ENCODE measurements at regions not wholly inside any gene's neighbourhood (a gene's known extent, or its start where the extent isn't known, plus 50 kb on each side); places are given as distances from the start of the nearest gene placed in this dataset.
"Not testable (repeated sequence)": the region's sequence is repeated elsewhere in the genome, so short reads cannot be mapped to it uniquely, and the experiment has no call there.

DNA sequence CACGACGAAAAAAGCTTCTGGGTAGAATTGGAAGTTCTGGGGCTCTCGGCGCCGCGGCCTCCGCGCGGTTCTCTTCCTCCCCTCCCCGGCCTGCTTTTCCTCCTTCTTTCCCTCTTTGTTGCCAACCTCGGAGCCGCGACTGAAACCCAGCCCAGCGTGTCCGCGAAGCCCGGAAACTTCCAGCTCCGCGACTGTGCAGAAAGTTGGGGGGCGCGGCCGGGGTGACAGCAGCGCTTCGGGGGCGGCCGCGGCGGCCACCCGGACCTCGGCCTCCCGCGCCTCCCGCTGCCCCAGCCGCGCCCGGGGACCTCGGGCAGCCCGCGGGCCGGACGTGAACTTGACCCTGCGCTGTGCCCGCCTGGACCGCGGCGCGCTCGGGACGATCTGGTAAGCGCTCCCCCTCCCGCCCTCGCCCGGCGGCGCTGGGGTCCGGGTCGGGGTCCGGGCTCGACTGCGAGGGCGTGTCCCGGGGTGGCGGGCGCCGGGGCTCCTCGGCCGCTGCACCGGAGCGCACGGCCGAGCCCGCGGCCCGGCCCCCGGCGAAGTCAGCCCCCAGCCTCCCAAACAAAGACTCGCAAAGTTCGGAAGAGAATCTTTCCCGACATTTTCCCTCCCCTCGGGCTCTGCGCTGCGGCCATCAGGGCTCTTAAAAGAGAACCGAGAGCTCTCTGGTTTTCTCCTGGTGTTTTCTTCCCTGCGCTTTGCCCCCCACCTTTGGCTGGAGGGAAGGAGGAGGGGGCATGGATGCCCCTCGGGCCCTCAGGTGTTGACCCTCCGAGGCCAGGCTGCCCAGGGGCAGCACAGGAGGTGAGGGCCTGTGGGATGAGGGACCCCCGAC lies 67.9 kb upstream of the WNT7B start:
- DNase-seq (ENCODE audit: extremely low spot score): no peak
- ChIA-PET CTCF (interaction anchor here (1.7 to 2.1 kb wide), 2 partner anchors 27 to 39 kb away, joined by 4 to 5 read pairs; no protein-coding TSS in a partner anchor), POLR2A (no interaction called here)
- TF ChIP-seq, protein P1, sequence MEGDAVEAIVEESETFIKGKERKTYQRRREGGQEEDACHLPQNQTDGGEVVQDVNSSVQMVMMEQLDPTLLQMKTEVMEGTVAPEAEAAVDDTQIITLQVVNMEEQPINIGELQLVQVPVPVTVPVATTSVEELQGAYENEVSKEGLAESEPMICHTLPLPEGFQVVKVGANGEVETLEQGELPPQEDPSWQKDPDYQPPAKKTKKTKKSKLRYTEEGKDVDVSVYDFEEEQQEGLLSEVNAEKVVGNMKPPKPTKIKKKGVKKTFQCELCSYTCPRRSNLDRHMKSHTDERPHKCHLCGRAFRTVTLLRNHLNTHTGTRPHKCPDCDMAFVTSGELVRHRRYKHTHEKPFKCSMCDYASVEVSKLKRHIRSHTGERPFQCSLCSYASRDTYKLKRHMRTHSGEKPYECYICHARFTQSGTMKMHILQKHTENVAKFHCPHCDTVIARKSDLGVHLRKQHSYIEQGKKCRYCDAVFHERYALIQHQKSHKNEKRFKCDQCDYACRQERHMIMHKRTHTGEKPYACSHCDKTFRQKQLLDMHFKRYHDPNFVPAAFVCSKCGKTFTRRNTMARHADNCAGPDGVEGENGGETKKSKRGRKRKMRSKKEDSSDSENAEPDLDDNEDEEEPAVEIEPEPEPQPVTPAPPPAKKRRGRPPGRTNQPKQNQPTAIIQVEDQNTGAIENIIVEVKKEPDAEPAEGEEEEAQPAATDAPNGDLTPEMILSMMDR (IDR thresholded peaks at IDR 0.05; ENCODE audit: control extremely low read depth, extremely low read depth, low read depth, missing control alignments): no peak

DNA sequence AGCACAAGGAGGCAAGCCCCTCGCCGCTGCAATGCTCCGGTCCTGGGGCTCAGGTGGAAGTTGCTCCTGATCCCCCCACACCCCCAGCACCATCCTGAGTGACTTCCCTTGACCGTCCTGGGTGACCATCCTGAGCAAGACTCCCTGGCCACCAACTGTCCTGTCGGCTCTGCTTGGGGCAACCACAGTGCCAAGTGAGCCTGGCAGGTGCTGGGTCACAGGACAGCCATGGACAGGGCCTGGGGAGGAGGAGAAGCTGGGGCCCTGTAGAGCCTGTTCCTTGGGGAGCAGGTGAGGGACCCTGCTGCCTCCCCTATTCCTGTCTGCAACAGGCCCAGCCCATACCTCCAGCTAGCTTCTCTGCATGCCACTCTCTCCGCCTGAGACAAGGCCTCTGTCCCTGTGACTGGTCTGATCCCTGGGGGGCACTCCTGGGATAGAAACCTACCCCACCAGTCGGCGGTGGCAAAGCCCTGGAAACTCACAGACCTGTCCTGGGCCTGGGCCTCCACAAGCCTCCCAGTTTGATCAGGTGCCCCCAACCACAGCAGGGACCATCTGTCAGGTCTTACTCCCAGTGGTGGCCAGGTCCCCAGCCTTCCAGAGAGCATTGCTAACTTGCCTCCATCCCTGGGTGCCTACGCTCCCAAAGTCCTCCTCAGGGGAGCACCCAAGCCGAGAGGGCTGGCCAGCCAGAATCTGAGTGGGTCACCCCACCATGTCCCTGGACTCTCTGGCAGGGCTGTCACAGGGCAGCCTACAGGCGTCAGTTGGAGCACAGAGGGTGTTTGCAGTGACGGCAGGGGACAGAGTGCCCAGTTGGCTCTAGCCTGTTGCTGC lies 68.7 kb upstream of the WNT7B start:
- DNase-seq (ENCODE audit: extremely low spot score): no peak
- ChIA-PET CTCF (interaction anchor here (1.7 to 2.1 kb wide), 2 partner anchors 28 to 40 kb away, joined by 4 to 5 read pairs; no protein-coding TSS in a partner anchor), POLR2A (no interaction called here)
- TF ChIP-seq, protein P1 (IDR thresholded peaks at IDR 0.05; ENCODE audit: control extremely low read depth, extremely low read depth, low read depth, missing control alignments): no peak

DNA sequence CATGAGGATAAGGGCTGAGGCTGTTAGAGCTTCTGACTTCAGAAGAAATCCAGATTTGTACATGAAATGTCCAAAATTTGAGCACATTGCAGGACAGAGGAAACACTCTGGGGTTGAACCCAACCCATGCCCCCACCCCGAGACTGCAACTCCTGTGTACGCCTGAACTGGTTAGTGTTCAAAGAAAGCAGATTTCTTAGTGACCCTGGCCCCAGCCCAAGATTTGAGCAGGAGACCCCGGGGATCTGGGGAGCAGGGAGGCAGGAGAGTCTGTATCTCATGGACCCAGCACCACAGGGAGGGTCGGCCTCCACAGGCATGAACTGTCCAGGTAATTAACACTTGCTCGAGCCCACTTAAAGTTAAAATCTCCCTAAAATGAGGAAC lies 69.3 kb upstream of the WNT7B start:
- TF ChIP-seq, protein P1 (IDR thresholded peaks at IDR 0.05; ENCODE audit: control extremely low read depth, extremely low read depth, low read depth, missing control alignments): no peak
- no peak for DNase-seq (ENCODE audit: extremely low spot score)
- ChIA-PET POLR2A (no interaction called here), CTCF (interaction anchor here (2.1 kb wide), 1 partner anchor 29 kb away, joined by 5 read pairs; no protein-coding TSS in a partner anchor)

DNA sequence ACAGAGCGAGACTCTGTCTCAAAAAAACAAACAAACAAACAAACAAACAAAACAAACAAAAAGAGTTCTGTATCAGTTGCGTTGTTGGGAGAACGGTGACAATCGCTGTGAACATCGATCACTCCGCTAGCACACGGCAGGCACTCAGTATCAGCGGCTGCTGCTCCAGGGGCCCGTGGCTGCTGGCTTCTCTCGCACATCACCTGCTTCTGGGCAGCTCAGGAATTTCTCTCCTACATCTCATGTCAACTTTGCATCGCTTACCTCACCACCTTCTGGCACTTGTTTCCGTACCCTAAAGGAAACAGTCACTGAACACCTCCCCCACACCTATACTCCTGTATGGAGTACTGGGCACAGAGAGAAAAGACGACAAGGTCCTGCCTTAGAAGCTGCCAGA lies 70.3 kb upstream of the WNT7B start:
- POLR2A ChIA-PET: no interaction called here
- DNase-seq (ENCODE audit: extremely low spot score): no peak
- CTCF ChIA-PET: interaction anchor here (0.7 to 2.1 kb wide), 3 partner anchors 30 to 74 kb away, joined by 3 to 9 read pairs (median 5); no protein-coding TSS in a partner anchor
- TF ChIP-seq, protein P1 (IDR thresholded peaks at IDR 0.05; ENCODE audit: control extremely low read depth, extremely low read depth, low read depth, missing control alignments): no peak

DNA sequence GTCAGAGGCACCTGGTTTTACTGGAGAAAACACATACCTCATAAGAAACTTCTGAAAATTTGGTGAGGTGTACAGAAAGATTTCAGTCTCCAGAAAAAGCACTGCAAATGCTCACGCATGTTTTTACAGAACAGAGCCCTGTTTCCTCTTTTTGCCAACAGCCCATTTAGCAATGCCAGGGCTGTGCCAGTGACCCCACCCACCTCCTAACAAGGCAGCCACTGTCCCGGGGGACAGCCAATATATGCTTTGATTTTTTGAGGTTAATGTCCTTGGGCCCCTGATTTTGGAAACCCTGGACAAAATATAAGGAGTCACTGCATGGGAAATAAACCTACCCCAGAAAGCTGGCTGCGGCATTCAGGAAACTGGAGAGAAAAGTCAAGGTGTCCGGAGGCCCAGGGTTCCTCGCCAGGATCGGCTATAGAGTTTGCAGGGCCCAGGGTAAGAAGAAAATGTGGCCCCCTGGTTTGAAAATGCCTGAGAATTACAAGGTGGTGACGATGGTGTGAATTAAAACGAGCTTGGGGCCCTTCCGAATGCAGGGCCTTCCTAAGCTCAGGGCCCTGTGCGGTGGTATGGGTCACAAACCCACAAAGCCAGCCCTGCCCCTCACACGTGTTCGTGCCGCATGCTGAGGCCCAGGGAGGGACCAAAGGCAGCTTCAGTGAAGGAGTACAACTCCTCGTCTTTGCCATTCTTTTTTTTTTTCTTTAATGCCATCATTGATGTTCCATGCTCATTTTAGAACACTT lies 71.1 kb upstream of the WNT7B start:
- CTCF ChIA-PET: interaction anchor here (0.9 to 1.9 kb wide), 3 partner anchors 42 to 100 kb away, joined by 3 to 9 read pairs (median 4); no protein-coding TSS in a partner anchor
- TF ChIP-seq, protein P1 (IDR thresholded peaks at IDR 0.05; ENCODE audit: control extremely low read depth, extremely low read depth, low read depth, missing control alignments): no peak
- POLR2A ChIA-PET: no interaction called here
- DNase-seq (ENCODE audit: extremely low spot score): no peak

DNA sequence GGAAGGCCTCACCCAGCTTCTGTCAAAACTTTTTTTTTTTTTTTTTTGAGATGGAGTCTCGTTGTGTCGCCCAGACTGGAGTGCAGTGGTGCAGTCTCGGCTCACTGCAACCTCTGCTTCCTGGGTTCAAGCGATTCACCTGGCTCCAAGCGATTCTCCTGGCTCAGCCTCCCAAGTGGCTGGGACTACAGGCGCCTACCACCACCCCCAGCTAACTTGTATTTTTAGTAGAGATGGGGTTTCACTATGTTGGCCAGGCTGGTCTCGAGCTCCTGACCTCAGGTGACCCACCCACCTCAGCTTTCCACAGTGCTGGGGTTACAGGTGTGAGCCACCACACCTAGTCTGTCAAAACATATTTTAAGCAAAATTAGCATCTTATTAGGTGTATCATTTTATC lies 71.7 kb upstream of the WNT7B start:
- DNase-seq (ENCODE audit: extremely low spot score); POLR2A ChIA-PET: not testable (repeated sequence)
- CTCF ChIA-PET: interaction anchor here (1.4 to 1.9 kb wide), 2 partner anchors 42 to 100 kb away, joined by 3 to 9 read pairs; no protein-coding TSS in a partner anchor
